Hepatocyte (in vitro differentiated cells): ENCODE measurements at regions not wholly inside any gene's neighbourhood (a gene's known extent, or its start where the extent isn't known, plus 50 kb on each side); places are given as distances from the start of the nearest gene placed in this dataset.

Experiments
- DNase-seq: peaks from one replicate; pipeline ENCODE4 v3.0.0-alpha.2; 2016; ENCODE audit warnings: low spot score
- H2AFZ ChIP-seq: fragments of 200-600 bp; sonication (generic); 2 replicates; pipeline ENCODE4 v1.6.0; 2016; ENCODE audit warnings: antibody characterized with exemption, mild to moderate bottlenecking
- H3K27ac ChIP-seq: fragments of 200-600 bp; sonication (generic); 2 replicates; pipeline ENCODE4 v1.5.1; 2016; ENCODE audit warnings: mild to moderate bottlenecking
- H3K27me3 ChIP-seq: fragments of 200-600 bp; sonication (generic); 2 replicates; pipeline ENCODE4 v1.6.1; 2016
- H3K36me3 ChIP-seq: fragments of 200-600 bp; sonication (generic); replicated peaks from 2 replicates; pipeline ENCODE4 v1.5.1; 2016; ENCODE audit warnings: low read depth; ENCODE audit not compliant: insufficient read depth
- H3K4me1 ChIP-seq: fragments of 200-600 bp; sonication (generic); 2 replicates; pipeline ENCODE4 v1.5.1; 2016; ENCODE audit warnings: mild to moderate bottlenecking, moderate library complexity; ENCODE audit not compliant: insufficient read depth
- H3K4me2 ChIP-seq: fragments of 200-600 bp; sonication (generic); 2 replicates; pipeline ENCODE4 v1.6.0; 2016
- H3K4me3 ChIP-seq: fragments of 200-600 bp; sonication (generic); 2 replicates; pipeline ENCODE4 v1.5.1; 2016; ENCODE audit warnings: mild to moderate bottlenecking
- H3K79me2 ChIP-seq: fragments of 200-600 bp; sonication (generic); 2 replicates; pipeline ENCODE4 v1.6.0; 2017; ENCODE audit warnings: mild to moderate bottlenecking
- H3K9me2 ChIP-seq: fragments of 200-600 bp; sonication (generic); replicated peaks from 2 replicates; pipeline ENCODE4 v1.6.0; 2017; ENCODE audit warnings: mild to moderate bottlenecking; ENCODE audit not compliant: insufficient read depth
- H3K9me3 ChIP-seq: fragments of 200-600 bp; sonication (generic); 2 replicates; pipeline ENCODE4 v1.5.1; 2016; ENCODE audit warnings: low read depth, mild to moderate bottlenecking
- H4K20me1 ChIP-seq: fragments of 200-600 bp; sonication (generic); 2 replicates; pipeline ENCODE4 v1.6.0; 2016; ENCODE audit warnings: mild to moderate bottlenecking; ENCODE audit not compliant: insufficient read depth, poor library complexity, severe bottlenecking
- EZH2 ChIP-seq: fragments of 200-600 bp; sonication (generic); IDR thresholded peaks from 2 replicates; pipeline ENCODE4 v1.6.1; 2016; ENCODE audit warnings: antibody characterized with exemption, mild to moderate bottlenecking, borderline replicate concordance
- EZH2phosphoT487 ChIP-seq: fragments of 200-600 bp; sonication (generic); IDR thresholded peaks from one replicate; pipeline ENCODE4 v1.6.1; 2018; ENCODE audit warnings: antibody characterized with exemption, mild to moderate bottlenecking, low read depth, moderate library complexity; ENCODE audit not compliant: unreplicated experiment, severe bottlenecking
- whole genome bisulfite sequencing: methylation state at CpG from one replicate; pipeline ENCODE4 v1.1.6; 2016; ENCODE audit warnings: low lambda C conversion rate; ENCODE audit errors: missing lambda C conversion rate; 5-methylcytosine and 5-hydroxymethylcytosine counted together
- TF ChIP-seq, protein P1 (sequence below): fragments of 200-600 bp; sonication (generic); IDR thresholded peaks from 2 replicates; pipeline ENCODE4 v1.5.1; 2016; ENCODE audit warnings: antibody characterized with exemption, mild to moderate bottlenecking; ENCODE audit not compliant: poor library complexity

DNA sequence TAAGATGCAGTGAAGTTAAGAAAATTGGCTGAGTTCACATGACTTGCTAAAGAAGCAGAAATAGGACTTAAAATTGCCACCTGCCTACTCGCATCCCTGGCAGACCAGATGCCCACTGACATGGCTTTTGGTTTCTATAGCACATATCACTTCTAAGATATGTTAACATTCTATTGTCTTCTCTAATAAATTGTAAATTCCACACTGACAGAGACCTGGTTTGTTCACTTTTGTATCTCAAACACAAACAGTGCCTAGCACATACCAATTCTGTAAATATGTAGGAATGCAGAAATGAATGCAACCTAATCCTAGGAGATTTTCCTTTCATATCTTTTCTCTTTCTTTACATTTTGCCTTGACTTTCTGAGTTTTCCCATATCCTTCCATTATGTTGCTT lies 1047.6 kb downstream of the AACS start:
- Histone ChIP-seq H3K36me3 (no peaks in the 10 kb centered on the region), H3K4me3 (no peak overlapping the region), H3K79me2 (no peaks in the 10 kb centered on the region), H3K4me1 (no peaks in the 10 kb centered on the region), H3K27me3 (no peaks in the 10 kb centered on the region), H3K9me3 (no peaks in the 10 kb centered on the region), H3K9me2 (no peaks in the 10 kb centered on the region), H3K4me2 (no peak overlapping the region), H2AFZ (no peak overlapping the region), H4K20me1 (no peaks in the 10 kb centered on the region), H3K27ac (no peak overlapping the region)
- whole genome bisulfite sequencing: 92% methylated on average over 1 of the region's 1 CpG
- no peak for TF ChIP-seq EZH2phosphoT487
- TF ChIP-seq, protein P1, sequence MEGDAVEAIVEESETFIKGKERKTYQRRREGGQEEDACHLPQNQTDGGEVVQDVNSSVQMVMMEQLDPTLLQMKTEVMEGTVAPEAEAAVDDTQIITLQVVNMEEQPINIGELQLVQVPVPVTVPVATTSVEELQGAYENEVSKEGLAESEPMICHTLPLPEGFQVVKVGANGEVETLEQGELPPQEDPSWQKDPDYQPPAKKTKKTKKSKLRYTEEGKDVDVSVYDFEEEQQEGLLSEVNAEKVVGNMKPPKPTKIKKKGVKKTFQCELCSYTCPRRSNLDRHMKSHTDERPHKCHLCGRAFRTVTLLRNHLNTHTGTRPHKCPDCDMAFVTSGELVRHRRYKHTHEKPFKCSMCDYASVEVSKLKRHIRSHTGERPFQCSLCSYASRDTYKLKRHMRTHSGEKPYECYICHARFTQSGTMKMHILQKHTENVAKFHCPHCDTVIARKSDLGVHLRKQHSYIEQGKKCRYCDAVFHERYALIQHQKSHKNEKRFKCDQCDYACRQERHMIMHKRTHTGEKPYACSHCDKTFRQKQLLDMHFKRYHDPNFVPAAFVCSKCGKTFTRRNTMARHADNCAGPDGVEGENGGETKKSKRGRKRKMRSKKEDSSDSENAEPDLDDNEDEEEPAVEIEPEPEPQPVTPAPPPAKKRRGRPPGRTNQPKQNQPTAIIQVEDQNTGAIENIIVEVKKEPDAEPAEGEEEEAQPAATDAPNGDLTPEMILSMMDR: no peak
- no peak for TF ChIP-seq EZH2
- no peak for DNase-seq

DNA sequence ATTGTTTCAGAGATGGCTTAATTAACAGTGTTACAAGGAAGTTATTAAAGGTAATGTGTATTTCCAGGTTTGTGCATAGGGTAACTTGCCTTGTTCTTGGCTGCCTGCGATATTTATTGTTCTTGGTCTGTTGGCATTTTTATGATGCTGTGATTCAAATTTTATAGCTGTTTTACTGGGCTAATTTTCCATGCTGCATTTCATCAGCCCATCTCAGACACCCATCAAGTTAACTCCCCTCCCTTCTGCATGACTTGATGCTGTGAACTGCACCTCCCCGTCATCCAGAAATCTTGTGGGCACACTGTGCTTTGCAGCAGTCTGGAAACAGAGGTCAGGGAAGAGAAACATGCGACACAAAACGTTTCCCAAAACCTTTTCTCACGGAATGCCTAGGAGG lies 1049.2 kb downstream of the AACS start:
- no peaks in the 10 kb centered on the region for H3K79me2 ChIP-seq
- WGBS: 54% methylated on average over 5 of the region's 5 CpGs
- no peak for DNase-seq
- no peak overlapping the region for H2AFZ ChIP-seq
- no peaks in the 10 kb centered on the region for H3K9me2 ChIP-seq
- H3K9me3 ChIP-seq: no peaks in the 10 kb centered on the region
- H3K27ac ChIP-seq: no peak overlapping the region
- no peak overlapping the region for H3K4me3 ChIP-seq
- no peak overlapping the region for H3K4me2 ChIP-seq
- no peaks in the 10 kb centered on the region for H4K20me1 ChIP-seq
- no peaks in the 10 kb centered on the region for H3K27me3 ChIP-seq
- H3K4me1 ChIP-seq: no peaks in the 10 kb centered on the region
- no peak for TF ChIP-seq EZH2phosphoT487
- no peaks in the 10 kb centered on the region for H3K36me3 ChIP-seq

GRCh38 chr12:126117502-126117901 lies 1052.3 kb downstream of the AACS start:
- Histone ChIP-seq H3K27ac (no peak overlapping the region), H3K4me3 (no peak overlapping the region), H2AFZ (no peak overlapping the region), H4K20me1 (no peaks in the 10 kb centered on the region), H3K9me3 (no peaks in the 10 kb centered on the region), H3K9me2 (no peaks in the 10 kb centered on the region), H3K4me2 (no peak overlapping the region), H3K27me3 (no peaks in the 10 kb centered on the region), H3K79me2 (no peaks in the 10 kb centered on the region), H3K4me1 (no peaks in the 10 kb centered on the region), H3K36me3 (no peaks in the 10 kb centered on the region)
- WGBS: 88% methylated on average over 3 of the region's 3 CpGs
- DNase-seq: no peak
- no peak for TF ChIP-seq EZH2

DNA sequence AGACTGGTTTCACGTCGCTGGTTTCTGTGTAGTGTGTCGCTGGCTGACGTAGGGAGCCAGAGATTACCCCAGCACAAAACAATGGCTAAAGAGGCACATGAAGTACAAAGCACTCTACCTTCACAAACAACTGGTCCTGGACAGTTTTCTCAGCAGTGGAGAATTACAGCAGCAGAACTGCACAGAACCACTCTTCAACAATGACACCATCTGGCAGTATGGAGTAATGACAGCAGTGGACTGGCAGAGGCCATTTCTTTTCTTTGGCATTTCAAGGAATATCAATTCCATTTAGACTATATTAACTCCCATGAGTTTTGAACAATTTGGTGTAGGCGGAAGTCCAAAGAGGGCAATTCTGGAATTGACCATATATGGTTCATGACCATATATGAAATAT lies 1074.1 kb downstream of the AACS start:
- no peaks in the 10 kb centered on the region for H3K9me2 ChIP-seq
- 91% methylated on average over 5 of the region's 5 CpGs for WGBS

More for the DNA sequence above, 1074.1 kb downstream of the AACS start:
- Histone ChIP-seq H3K4me2 (no peak overlapping the region), H3K36me3 (no peaks in the 10 kb centered on the region), H3K4me3 (no peak overlapping the region), H4K20me1 (no peaks in the 10 kb centered on the region), H3K9me3 (no peaks in the 10 kb centered on the region), H3K4me1 (no peaks in the 10 kb centered on the region), H3K79me2 (no peaks in the 10 kb centered on the region), H3K27me3 (no peaks in the 10 kb centered on the region), H2AFZ (no peak overlapping the region), H3K27ac (no peak overlapping the region)
- TF ChIP-seq EZH2phosphoT487: no peak
- TF ChIP-seq EZH2: no peak
- TF ChIP-seq, protein P1: no peak
- no peak for DNase-seq
